AG08396 (cell line): ENCODE measurements at regions not wholly inside any gene's neighbourhood (a gene's known extent, or its start where the extent isn't known, plus 50 kb on each side); places are given as distances from the start of the nearest gene placed in this dataset.

Experiments
- DNase-seq: peaks from one replicate; pipeline ENCODE4 v3.0.0; 2012; ENCODE audit warnings: low spot score, mixed read lengths

- DNase-seq: no peak
Observed at GRCh38 chr5:4116834-4117233, 521.2 kb downstream of the IRX1 start.

- no peak for DNase-seq
Observed at GRCh38 chr5:4124221-4124970, 528.8 kb downstream of the IRX1 start.

GRCh38 chr5:4128994-4129393, 533.4 kb downstream of the IRX1 start:
- DNase-seq: no peak

GRCh38 chr5:4129523-4129922, 533.9 kb downstream of the IRX1 start:
- no peak for DNase-seq

GRCh38 chr5:4130819-4131218, 535.2 kb downstream of the IRX1 start:
- no peak for DNase-seq

GRCh38 chr5:4137781-4138180, 542.1 kb downstream of the IRX1 start:
- no peak for DNase-seq

GRCh38 chr5:4142842-4143241, 547.2 kb downstream of the IRX1 start:
- DNase-seq: no peak

- DNase-seq: no peak
Observed at GRCh38 chr5:4144411-4145007, 548.9 kb downstream of the IRX1 start.

GRCh38 chr5:4145511-4145910, 549.9 kb downstream of the IRX1 start:
- DNase-seq: no peak

GRCh38 chr5:4148009-4148408, 552.4 kb downstream of the IRX1 start:
- DNase-seq: no peak

GRCh38 chr5:4150067-4150466, 554.4 kb downstream of the IRX1 start:
- no peak for DNase-seq

- DNase-seq: no peak
Observed at GRCh38 chr5:4156153-4156552, 560.5 kb downstream of the IRX1 start.

- DNase-seq: no peak
Observed at GRCh38 chr5:4156889-4157288, 561.3 kb downstream of the IRX1 start.

GRCh38 chr5:4158750-4159447, 563.3 kb downstream of the IRX1 start:
- DNase-seq: no peak

GRCh38 chr5:4159681-4160080, 564.0 kb downstream of the IRX1 start:
- no peak for DNase-seq

GRCh38 chr5:4164167-4164566, 568.5 kb downstream of the IRX1 start:
- DNase-seq: no peak

GRCh38 chr5:4180703-4181102, 585.1 kb downstream of the IRX1 start:
- DNase-seq: no peak

GRCh38 chr5:4182144-4182543, 586.5 kb downstream of the IRX1 start:
- DNase-seq: no peak

GRCh38 chr5:4185127-4185526, 589.5 kb downstream of the IRX1 start:
- no peak for DNase-seq

- DNase-seq: no peak
Observed at GRCh38 chr5:4188704-4189103, 593.1 kb downstream of the IRX1 start.

GRCh38 chr5:4189317-4189716, 593.7 kb downstream of the IRX1 start:
- no peak for DNase-seq

- DNase-seq: no peak
Observed at GRCh38 chr5:4191041-4191440, 595.4 kb downstream of the IRX1 start.

GRCh38 chr5:4191703-4192102, 596.1 kb downstream of the IRX1 start:
- no peak for DNase-seq
